Trophoblast cell (in vitro differentiated cells and primary cell): ENCODE measurements at regions not wholly inside any gene's neighbourhood (a gene's known extent, or its start where the extent isn't known, plus 50 kb on each side); places are given as distances from the start of the nearest gene placed in this dataset.

ENCODE experiments used
- DNase-seq, 2 donors: peaks; one replicate each; pipeline ENCODE4 v3.0.0-alpha.2; 2016
- H2AFZ ChIP-seq: 2 replicates; pipeline ENCODE4 v1.6.1; 2013; ENCODE audit warnings: low read length, moderate library complexity, mild to moderate bottlenecking; ENCODE audit not compliant: insufficient read depth, poor library complexity
- H2AK5ac ChIP-seq: 2 replicates; pipeline ENCODE4 v1.6.1; 2013; ENCODE audit warnings: mild to moderate bottlenecking, low read length
- H2BK120ac ChIP-seq: 2 replicates; pipeline ENCODE4 v1.6.1; 2013; ENCODE audit warnings: low read length, mild to moderate bottlenecking, moderate library complexity; ENCODE audit not compliant: insufficient read depth, poor library complexity
- H2BK12ac ChIP-seq: 2 replicates; pipeline ENCODE4 v1.6.1; 2013; ENCODE audit warnings: mild to moderate bottlenecking, low read length, moderate library complexity
- H2BK5ac ChIP-seq: 2 replicates; pipeline ENCODE4 v1.6.1; 2013; ENCODE audit warnings: low read length, low read depth, moderate library complexity, mild to moderate bottlenecking; ENCODE audit not compliant: poor library complexity
- H3K14ac ChIP-seq: 2 replicates; pipeline ENCODE4 v1.6.1; 2013; ENCODE audit warnings: mild to moderate bottlenecking, low read length
- H3K18ac ChIP-seq: 2 replicates; pipeline ENCODE4 v1.6.1; 2013; ENCODE audit warnings: mild to moderate bottlenecking, low read length
- H3K23ac ChIP-seq: 2 replicates; pipeline ENCODE4 v1.6.1; 2013; ENCODE audit warnings: low read length
- H3K27ac ChIP-seq: 2 replicates; pipeline ENCODE4 v1.5.1; 2013; ENCODE audit warnings: low read depth, mild to moderate bottlenecking, inconsistent platforms, low read length, moderate library complexity
- H3K27me3 ChIP-seq: 2 replicates; pipeline ENCODE4 v1.6.1; 2013; ENCODE audit warnings: inconsistent platforms, mild to moderate bottlenecking, low read length, moderate library complexity; ENCODE audit not compliant: insufficient read depth
- H3K36me3 ChIP-seq, 2 experiments: 1 replicate in 1 of 2; 2 replicates in 1 of 2; pipeline ENCODE4 v1.6.1; 2013; ENCODE audit warnings: low read length in 2 of 2, mild to moderate bottlenecking in 2 of 2, moderate library complexity in 1 of 2; ENCODE audit not compliant: insufficient read depth in 2 of 2, control insufficient read depth in 1 of 2
- H3K4ac ChIP-seq: 2 replicates; pipeline ENCODE4 v1.6.1; 2013; ENCODE audit warnings: low read depth, mild to moderate bottlenecking, low read length, moderate library complexity
- H3K4me1 ChIP-seq, 2 experiments: 1 replicate in 1 of 2; 2 replicates in 1 of 2; pipeline ENCODE4 v1.6.1; 2013; ENCODE audit warnings: low read length in 2 of 2, mild to moderate bottlenecking in 2 of 2, moderate library complexity in 1 of 2; ENCODE audit not compliant: insufficient read depth in 2 of 2, control insufficient read depth in 1 of 2
- H3K4me2 ChIP-seq: 2 replicates; pipeline ENCODE4 v1.6.1; 2013; ENCODE audit warnings: inconsistent platforms, mild to moderate bottlenecking, low read length, moderate library complexity
- H3K4me3 ChIP-seq: 2 replicates; pipeline ENCODE4 v1.5.1; 2013; ENCODE audit warnings: mild to moderate bottlenecking, low read depth, low read length, inconsistent platforms
- H3K79me1 ChIP-seq: one replicate; pipeline ENCODE4 v1.6.1; 2013; ENCODE audit warnings: low read length
- H3K79me2 ChIP-seq: 2 replicates; pipeline ENCODE4 v1.6.1; 2013; ENCODE audit warnings: low read length, mild to moderate bottlenecking; ENCODE audit not compliant: control insufficient read depth, insufficient read depth, poor library complexity
- H3K9ac ChIP-seq: 2 replicates; pipeline ENCODE4 v1.6.1; 2013; ENCODE audit warnings: mild to moderate bottlenecking, low read length
- H3K9me3 ChIP-seq: 2 replicates; pipeline ENCODE4 v1.6.1; 2013; ENCODE audit warnings: low read depth, mild to moderate bottlenecking, control low read depth, inconsistent platforms, low read length; ENCODE audit not compliant: insufficient read depth
- H4K12ac ChIP-seq: 2 replicates; pipeline ENCODE4 v1.6.1; 2013; ENCODE audit warnings: low read depth, mild to moderate bottlenecking, low read length, moderate library complexity
- H4K8ac ChIP-seq: 2 replicates; pipeline ENCODE4 v1.6.1; 2013; ENCODE audit warnings: low read depth, mild to moderate bottlenecking, low read length, moderate library complexity
- H4K91ac ChIP-seq: one replicate; pipeline ENCODE4 v1.6.1; 2013; ENCODE audit warnings: low read depth, mild to moderate bottlenecking, low read length, moderate library complexity
- WGBS: extraction: QIAGEN DNeasy Blood & Tissue Kit; methylation state at CpG from one replicate; pipeline ENCODE4 v1.1.7; 2013; ENCODE audit warnings: missing lambda C conversion rate; ENCODE audit not compliant: insufficient read length, insufficient coverage; ENCODE audit errors: extremely low coverage; 5-methylcytosine and 5-hydroxymethylcytosine counted together

GRCh38 chr5:144015961-144016360, 154.5 kb downstream of the YIPF5 start:
- Histone ChIP-seq H3K27ac (no peak overlapping the region), H3K4me3 (no peak overlapping the region), H3K79me1 (no peaks in the 10 kb centered on the region), H3K18ac (no peak overlapping the region), H2BK12ac (no peak overlapping the region), H3K14ac (no peak overlapping the region), H3K27me3 (no peaks in the 10 kb centered on the region), H2AK5ac (no peak overlapping the region), H4K91ac (no peak overlapping the region), H3K4me1 (no peaks in the 10 kb centered on the region), H3K4me2 (no peak overlapping the region), H3K36me3 (no peaks in the 10 kb centered on the region), H3K4ac (no peak overlapping the region), H2AFZ (no peak overlapping the region), H2BK120ac (no peak overlapping the region), H4K8ac (no peak overlapping the region), H4K12ac (no peak overlapping the region), H3K23ac (no peak overlapping the region), H2BK5ac (no peak overlapping the region), H3K79me2 (no peaks in the 10 kb centered on the region), H3K9me3 (peaks cover 2% of the 10 kb centered on the region), H3K9ac (no peak overlapping the region)
- no CpG with 5 or more reads among the region's 3 CpGs for whole genome bisulfite sequencing
- DNase-seq = no peak

DNA sequence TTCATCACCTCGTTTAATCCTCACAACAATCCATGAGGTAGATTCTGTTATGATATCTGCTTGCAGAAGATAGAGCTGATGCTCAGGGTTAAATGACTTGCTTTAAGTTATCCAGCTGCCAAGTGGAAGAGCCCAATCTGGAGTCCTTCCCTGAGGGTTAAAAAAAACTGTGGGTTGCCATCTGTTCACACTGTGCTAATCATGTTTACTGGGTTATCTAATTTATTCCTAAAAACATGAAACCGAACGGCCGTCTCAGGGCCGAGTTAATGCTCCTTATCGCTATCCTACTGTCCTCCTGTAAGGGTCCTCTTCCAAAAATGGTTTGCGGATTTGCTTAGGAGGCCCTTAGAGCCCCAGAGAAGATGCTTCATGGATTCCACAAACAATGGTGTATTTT, 153.3 kb downstream of the YIPF5 start:
- Histone ChIP-seq H2AFZ (no peak overlapping the region), H4K8ac (no peak overlapping the region), H3K79me2 (no peaks in the 10 kb centered on the region), H3K9ac (no peak overlapping the region), H3K27ac (no peak overlapping the region), H3K18ac (no peak overlapping the region), H4K91ac (no peak overlapping the region), H3K79me1 (no peaks in the 10 kb centered on the region), H3K36me3 (no peaks in the 10 kb centered on the region), H3K4ac (no peak overlapping the region), H3K4me3 (no peak overlapping the region), H2BK5ac (no peak overlapping the region), H3K4me2 (no peak overlapping the region), H3K27me3 (no peaks in the 10 kb centered on the region), H2AK5ac (no peak overlapping the region), H3K4me1 (no peaks in the 10 kb centered on the region), H3K9me3 (peaks cover 2% of the 10 kb centered on the region), H4K12ac (no peak overlapping the region), H2BK120ac (no peak overlapping the region), H3K23ac (no peak overlapping the region), H3K14ac (no peak overlapping the region), H2BK12ac (no peak overlapping the region)
- WGBS = no CpG with 5 or more reads among the region's 7 CpGs
- DNase-seq = no peak

DNA sequence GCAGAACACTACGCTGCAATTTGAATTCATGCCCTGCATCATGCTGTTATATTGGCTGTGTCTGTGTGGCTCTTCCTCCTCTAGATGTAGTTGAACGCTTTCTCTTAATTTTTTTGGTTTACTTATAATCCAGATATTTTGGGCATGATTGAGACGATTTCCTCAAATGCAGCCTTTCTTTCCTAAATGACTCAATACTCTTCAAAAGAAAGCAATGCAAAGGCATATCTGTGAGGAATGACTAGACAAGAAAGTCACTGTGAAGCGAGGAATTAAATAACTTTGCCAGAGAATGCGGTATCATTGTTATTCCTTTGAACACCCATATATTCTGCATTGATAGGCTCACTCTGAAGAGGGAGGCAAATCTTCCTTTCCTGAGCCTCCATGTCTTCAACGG, 152.8 kb downstream of the YIPF5 start:
- no peak for DNase-seq
- Histone ChIP-seq H3K27me3 (no peaks in the 10 kb centered on the region), H4K8ac (no peak overlapping the region), H3K23ac (no peak overlapping the region), H2AFZ (no peak overlapping the region), H3K27ac (no peak overlapping the region), H2BK5ac (no peak overlapping the region), H3K4me3 (no peak overlapping the region), H3K4ac (no peak overlapping the region), H2BK120ac (no peak overlapping the region), H2BK12ac (no peak overlapping the region), H3K79me2 (no peaks in the 10 kb centered on the region), H2AK5ac (no peak overlapping the region), H3K9me3 (peaks cover 4% of the 10 kb centered on the region), H3K36me3 (no peaks in the 10 kb centered on the region), H3K4me1 (no peaks in the 10 kb centered on the region), H3K14ac (no peak overlapping the region), H4K91ac (no peak overlapping the region), H3K9ac (no peak overlapping the region), H3K18ac (no peak overlapping the region), H3K79me1 (no peaks in the 10 kb centered on the region), H3K4me2 (no peak overlapping the region), H4K12ac (no peak overlapping the region)
- no CpG with 5 or more reads among the region's 6 CpGs for WGBS

GRCh38 chr5:144024090-144024489, 146.4 kb downstream of the YIPF5 start:
- no peak overlapping the region for H4K12ac ChIP-seq
- no peaks in the 10 kb centered on the region for H3K79me2 ChIP-seq
- WGBS = no CpG with 5 or more reads among the region's 1 CpG
- no peak overlapping the region for H2BK12ac ChIP-seq
- H3K9ac ChIP-seq = no peak overlapping the region
- H2BK120ac ChIP-seq = no peak overlapping the region
- H2AK5ac ChIP-seq = no peak overlapping the region
- no peak overlapping the region for H2AFZ ChIP-seq
- H3K14ac ChIP-seq = no peak overlapping the region
- H4K91ac ChIP-seq = no peak overlapping the region
- H3K79me1 ChIP-seq = no peaks in the 10 kb centered on the region
- no peak overlapping the region for H3K18ac ChIP-seq
- no peak overlapping the region for H3K4me2 ChIP-seq
- H3K23ac ChIP-seq = no peak overlapping the region
- no peak overlapping the region for H2BK5ac ChIP-seq
- peaks cover 2% of the 10 kb centered on the region for H3K9me3 ChIP-seq
- no peaks in the 10 kb centered on the region for H3K27me3 ChIP-seq
- no peak overlapping the region for H3K4me3 ChIP-seq
- H3K4ac ChIP-seq = no peak overlapping the region
- no peaks in the 10 kb centered on the region for H3K4me1 ChIP-seq
- no peaks in the 10 kb centered on the region for H3K36me3 ChIP-seq
- no peak overlapping the region for H4K8ac ChIP-seq
- no peak for DNase-seq
- H3K27ac ChIP-seq = no peak overlapping the region

- H3K27me3 ChIP-seq = no peaks in the 10 kb centered on the region
- H3K4ac ChIP-seq = no peak overlapping the region
- no peak overlapping the region for H3K9ac ChIP-seq
- no peaks in the 10 kb centered on the region for H3K36me3 ChIP-seq
- no peak overlapping the region for H3K27ac ChIP-seq
- no peak overlapping the region for H4K91ac ChIP-seq
- H3K18ac ChIP-seq = no peak overlapping the region
- H3K9me3 ChIP-seq = peaks cover 2% of the 10 kb centered on the region
- no peak overlapping the region for H2BK120ac ChIP-seq
- H4K8ac ChIP-seq = no peak overlapping the region
- no peak overlapping the region for H4K12ac ChIP-seq
- H2BK12ac ChIP-seq = no peak overlapping the region
- H3K79me1 ChIP-seq = no peaks in the 10 kb centered on the region
- H3K4me1 ChIP-seq = no peaks in the 10 kb centered on the region
- no peak overlapping the region for H3K14ac ChIP-seq
- H3K4me3 ChIP-seq = no peak overlapping the region
- H3K4me2 ChIP-seq = no peak overlapping the region
- no peak overlapping the region for H2BK5ac ChIP-seq
- no peak overlapping the region for H3K23ac ChIP-seq
- no peaks in the 10 kb centered on the region for H3K79me2 ChIP-seq
- H2AFZ ChIP-seq = no peak overlapping the region
- no peak overlapping the region for H2AK5ac ChIP-seq
- DNase-seq = no peak
These were observed 145.9 kb downstream of the YIPF5 start for GRCh38 chr5:144024545-144024944.
